Fibroblast of mammary gland (primary cell): ENCODE measurements at regions not wholly inside any gene's neighbourhood (a gene's known extent, or its start where the extent isn't known, plus 50 kb on each side); places are given as distances from the start of the nearest gene placed in this dataset.
"Not testable (repeated sequence)": the region's sequence is repeated elsewhere in the genome, so short reads cannot be mapped to it uniquely, and the experiment has no call there.

ENCODE experiments used
- DNase-seq: peaks from one replicate; pipeline ENCODE4 v3.0.0-alpha.2; 2010; ENCODE audit warnings: low read depth
- H3K4me3 ChIP-seq: 2 replicates; pipeline ENCODE4 v1.5.1; 2011; ENCODE audit warnings: low read depth, mild to moderate bottlenecking, low read length, moderate library complexity; ENCODE audit not compliant: control insufficient read depth
- CTCF ChIP-seq: conservative IDR thresholded peaks from 2 replicates; pipeline ENCODE4 v1.5.1; 2011; ENCODE audit warnings: low read depth, low read length, inconsistent platforms; ENCODE audit not compliant: control insufficient read depth, insufficient read depth

GRCh38 chr10:45111509-45111908 lies 110.8 kb downstream of the ZNF22 start:
- DNase-seq = no peak
- H3K4me3 ChIP-seq = no peak overlapping the region
- no peak for TF ChIP-seq CTCF

- not testable (repeated sequence) for DNase-seq, H3K4me3 ChIP-seq
Observed at GRCh38 chr10:45117940-45118339, 117.2 kb downstream of the ZNF22 start.

GRCh38 chr10:45118929-45119328 lies 118.2 kb downstream of the ZNF22 start:
- no peak for DNase-seq
- TF ChIP-seq CTCF = no peak
- no peak overlapping the region for H3K4me3 ChIP-seq

GRCh38 chr10:45122180-45122860 lies 121.6 kb downstream of the ZNF22 start:
- H3K4me3 ChIP-seq, DNase-seq: not testable (repeated sequence)

GRCh38 chr10:45135443-45136198 lies 134.9 kb downstream of the ZNF22 start:
- no peak overlapping the region for H3K4me3 ChIP-seq
- no peak for TF ChIP-seq CTCF
- DNase-seq = no peak

- H3K4me3 ChIP-seq = no peak overlapping the region
- TF ChIP-seq CTCF = no peak
- DNase-seq = no peak
Observed at GRCh38 chr10:45136256-45136655, 135.5 kb downstream of the ZNF22 start.

- no peak for DNase-seq
- no peak overlapping the region for H3K4me3 ChIP-seq
- no peak for TF ChIP-seq CTCF
Observed at GRCh38 chr10:45144326-45145070, 143.8 kb downstream of the ZNF22 start.

GRCh38 chr10:45145143-45145542 lies 144.4 kb downstream of the ZNF22 start:
- DNase-seq, H3K4me3 ChIP-seq: not testable (repeated sequence)
